Right lobe of liver (tissue), 6 donors: ENCODE measurements at regions not wholly inside any gene's neighbourhood (a gene's known extent, or its start where the extent isn't known, plus 50 kb on each side); places are given as distances from the start of the nearest gene placed in this dataset.

Source experiments
- ATAC-seq, 4 donors: fragments of 200-7000 bp; cut with Tn5 transposase; one replicate each; pipeline ENCODE4 v1.9.1; 2020; ENCODE audit warnings: mild to moderate bottlenecking in 4 of 4, moderate library complexity in 4 of 4
- DNase-seq, 3 donors: peaks; one replicate each; pipeline ENCODE4 v3.0.0-alpha.2; 2020
- H3K27ac ChIP-seq, 3 donors: fragments of 200-600 bp; one replicate each; pipeline ENCODE4 v1.8.0; 2022
- H3K27me3 ChIP-seq, 2 donors: fragments of 200-600 bp; one replicate each; pipeline ENCODE4 v1.8.0; 2022
- H3K36me3 ChIP-seq, 4 donors: fragments of 200-600 bp; sonication (generic) in 1 of 4; one replicate each; pipeline versions ENCODE4 v1.5.1 to v1.8.0; 2017 to 2022; ENCODE audit warnings: control low read depth in 1 of 4
- H3K4me1 ChIP-seq, 4 donors: fragments of 200-600 bp; sonication (generic) in 1 of 4; one replicate each; pipeline versions ENCODE4 v1.5.1 to v1.8.0; 2017 to 2022; ENCODE audit warnings: control low read depth in 1 of 4
- H3K4me3 ChIP-seq, 3 donors: fragments of 200-600 bp; one replicate each; pipeline ENCODE4 v1.8.0; 2022
- H3K9me3 ChIP-seq, 4 donors: fragments of 200-600 bp; sonication (generic) in 1 of 4; one replicate each; pipeline versions ENCODE4 v1.5.1 to v1.8.0; 2017 to 2022; ENCODE audit warnings: control low read depth in 1 of 4
- POLR2A ChIP-seq: fragments of 450-650 bp; IDR thresholded peaks from one replicate; pipeline ENCODE4 v1.6.1; 2017; ENCODE audit warnings: antibody characterized with exemption, mild to moderate bottlenecking
- WGBS: methylation state at CpG from one replicate; pipeline ENCODE4 v1.1.6; 2018; ENCODE audit warnings: low coverage, low lambda C conversion rate; ENCODE audit not compliant: insufficient coverage; ENCODE audit errors: missing lambda C conversion rate; 5-methylcytosine and 5-hydroxymethylcytosine counted together
- intact Hi-C, 2 donors: fragments of 100-400 bp; cut with DNase I; formaldehyde crosslinking; loops; one replicate each; pipeline versions ENCODE4 v1.11.2 to v1.14.1; 2022
- TF ChIP-seq, protein P1 (sequence below), 4 donors: fragments of 200-600 bp in 3 of 4; fragments of 450-650 bp in 1 of 4; IDR thresholded peaks; one replicate each; pipeline versions ENCODE4 v1.5.1 to v1.8.0; 2016 to 2022; ENCODE audit warnings: antibody characterized with exemption in 4 of 4, mild to moderate bottlenecking in 2 of 4
- donor health status: DM: no; HTN: yes; CAD: no.
- donor health status: DM: no; HTN: no; CAD: no.
- donor health status: DM: no; HTN: no; CAD: no.
- donor health status: DM: no; HTN: yes; CAD: no.
- donor health status: DM: no; HTN: yes; CAD: no.

DNA sequence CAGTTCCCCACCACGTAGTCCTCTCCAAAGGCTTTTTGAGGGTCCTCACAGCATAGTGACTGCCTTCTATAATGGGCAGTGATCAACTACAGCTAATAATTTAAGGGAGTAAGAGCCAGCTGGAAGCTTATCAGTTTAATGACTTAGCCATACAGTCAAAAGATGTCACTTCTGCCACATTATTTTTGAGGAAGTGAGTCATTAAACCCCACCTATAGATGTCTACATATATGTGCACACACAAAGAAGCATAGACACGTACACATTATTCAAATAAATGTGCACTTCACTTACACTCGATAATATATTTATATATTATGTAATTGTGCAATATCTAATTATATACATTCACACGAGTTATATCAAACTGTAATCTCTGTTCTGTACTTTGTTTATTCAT, 1704.7 kb downstream of the KCNT2 start:
- no peak for ATAC-seq
- no peaks in the 10 kb centered on the region for H3K9me3 ChIP-seq
- intact Hi-C loops: no loop called here
- no peak overlapping the region for H3K4me3 ChIP-seq
- no peaks in the 10 kb centered on the region for H3K27me3 ChIP-seq
- TF ChIP-seq, protein P1, sequence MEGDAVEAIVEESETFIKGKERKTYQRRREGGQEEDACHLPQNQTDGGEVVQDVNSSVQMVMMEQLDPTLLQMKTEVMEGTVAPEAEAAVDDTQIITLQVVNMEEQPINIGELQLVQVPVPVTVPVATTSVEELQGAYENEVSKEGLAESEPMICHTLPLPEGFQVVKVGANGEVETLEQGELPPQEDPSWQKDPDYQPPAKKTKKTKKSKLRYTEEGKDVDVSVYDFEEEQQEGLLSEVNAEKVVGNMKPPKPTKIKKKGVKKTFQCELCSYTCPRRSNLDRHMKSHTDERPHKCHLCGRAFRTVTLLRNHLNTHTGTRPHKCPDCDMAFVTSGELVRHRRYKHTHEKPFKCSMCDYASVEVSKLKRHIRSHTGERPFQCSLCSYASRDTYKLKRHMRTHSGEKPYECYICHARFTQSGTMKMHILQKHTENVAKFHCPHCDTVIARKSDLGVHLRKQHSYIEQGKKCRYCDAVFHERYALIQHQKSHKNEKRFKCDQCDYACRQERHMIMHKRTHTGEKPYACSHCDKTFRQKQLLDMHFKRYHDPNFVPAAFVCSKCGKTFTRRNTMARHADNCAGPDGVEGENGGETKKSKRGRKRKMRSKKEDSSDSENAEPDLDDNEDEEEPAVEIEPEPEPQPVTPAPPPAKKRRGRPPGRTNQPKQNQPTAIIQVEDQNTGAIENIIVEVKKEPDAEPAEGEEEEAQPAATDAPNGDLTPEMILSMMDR (IDR thresholded peaks at IDR 0.05): no peak
- TF ChIP-seq POLR2A: no peak
- no peak for DNase-seq
- no peaks in the 10 kb centered on the region for H3K36me3 ChIP-seq
- H3K4me1 ChIP-seq: no peaks in the 10 kb centered on the region
- 56% methylated on average over 4 of the region's 4 CpGs for WGBS
- H3K27ac ChIP-seq: no peak overlapping the region

DNA sequence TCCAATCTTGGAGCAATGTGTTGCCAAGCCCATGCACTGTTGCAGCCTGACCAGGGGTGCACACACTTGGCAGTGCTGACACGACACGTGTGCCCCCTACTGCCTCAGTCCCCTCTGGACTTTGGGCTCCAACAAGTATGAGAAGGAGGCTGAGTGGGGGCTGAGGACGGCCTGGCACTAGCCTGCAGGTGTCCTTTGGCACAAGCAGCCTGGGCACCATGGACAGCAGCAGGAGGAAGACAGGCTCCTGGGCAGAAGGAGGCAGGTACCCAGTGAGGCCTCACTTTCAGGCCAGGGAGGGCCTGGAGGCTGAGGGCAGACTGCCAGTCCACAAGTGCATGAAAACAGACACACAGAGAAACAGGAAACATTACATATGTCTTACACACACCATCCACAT, 1702.9 kb upstream of the B3GALT2 start:
- peak in 1 of 4 donors; percentile 21 for ATAC-seq
- Histone ChIP-seq H3K27ac (no peak overlapping the region), H3K9me3 (no peaks in the 10 kb centered on the region), H3K27me3 (no peaks in the 10 kb centered on the region), H3K4me1 (no peaks in the 10 kb centered on the region), H3K36me3 (no peaks in the 10 kb centered on the region), H3K4me3 (no peak overlapping the region)
- TF ChIP-seq, protein P1 (IDR thresholded peaks at IDR 0.05): no peak
- no peak for TF ChIP-seq POLR2A
- WGBS: 60% methylated on average over 1 of the region's 3 CpGs
- no peak for DNase-seq
- intact Hi-C loops: no loop called here

DNA sequence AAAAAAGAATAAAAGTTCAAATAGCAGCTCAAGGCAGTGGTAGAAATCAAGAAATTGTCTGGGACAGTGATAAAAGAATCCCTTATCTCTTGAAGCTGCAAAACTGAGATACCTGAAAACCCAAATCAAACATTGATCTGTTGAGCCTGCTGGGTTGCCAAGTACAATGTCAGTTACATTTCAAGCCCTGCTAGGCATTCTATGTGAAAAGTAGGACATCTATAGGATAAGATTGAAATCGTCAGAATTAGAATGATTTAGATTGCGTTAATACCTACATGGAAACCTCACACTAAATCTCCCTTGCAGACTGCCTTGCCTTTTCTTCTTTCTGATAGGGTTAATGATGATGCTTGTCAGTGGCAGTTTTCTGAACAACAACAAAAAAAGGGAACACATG, 1684.4 kb upstream of the B3GALT2 start:
- no peaks in the 10 kb centered on the region for H3K36me3 ChIP-seq
- no peaks in the 10 kb centered on the region for H3K27me3 ChIP-seq
- no peaks in the 10 kb centered on the region for H3K4me1 ChIP-seq
- intact Hi-C loops: no loop called here
- TF ChIP-seq, protein P1 (IDR thresholded peaks at IDR 0.05): no peak
- TF ChIP-seq POLR2A: no peak
- no peak overlapping the region for H3K4me3 ChIP-seq
- WGBS: 26% methylated on average over 2 of the region's 2 CpGs
- no peak for DNase-seq
- H3K27ac ChIP-seq: no peak overlapping the region
- H3K9me3 ChIP-seq: no peaks in the 10 kb centered on the region
- ATAC-seq: no peak

DNA sequence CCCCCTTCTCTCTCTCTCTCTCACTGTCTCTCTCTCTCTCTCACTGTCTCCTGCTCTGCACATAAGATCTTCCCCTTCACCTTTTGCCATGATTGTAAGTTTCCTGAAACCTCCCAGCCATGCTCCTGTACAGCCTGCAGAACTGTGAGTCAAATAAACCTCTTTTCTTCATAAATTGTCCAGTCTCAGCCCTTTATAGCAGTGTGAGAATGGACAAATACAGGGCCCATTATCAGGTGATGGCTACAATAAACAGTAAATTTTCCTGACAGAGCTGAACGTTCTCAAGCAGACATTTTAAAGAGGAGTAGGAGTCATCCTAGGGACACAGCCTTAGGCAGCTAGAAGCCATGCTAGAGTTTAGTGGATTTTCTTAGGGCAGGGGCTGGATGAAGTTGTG, 1679.7 kb upstream of the B3GALT2 start:
- intact Hi-C loops: no loop called here
- ATAC-seq (no peak), DNase-seq (no peak)
- H3K36me3 ChIP-seq: no peaks in the 10 kb centered on the region
- no peak overlapping the region for H3K27ac ChIP-seq
- H3K4me3 ChIP-seq: no peak overlapping the region
- no peak for TF ChIP-seq POLR2A
- TF ChIP-seq, protein P1 (IDR thresholded peaks at IDR 0.05): no peak
- no peaks in the 10 kb centered on the region for H3K27me3 ChIP-seq
- H3K4me1 ChIP-seq: no peaks in the 10 kb centered on the region
- H3K9me3 ChIP-seq: no peaks in the 10 kb centered on the region
- 21% methylated on average over 1 of the region's 1 CpG for WGBS

DNA sequence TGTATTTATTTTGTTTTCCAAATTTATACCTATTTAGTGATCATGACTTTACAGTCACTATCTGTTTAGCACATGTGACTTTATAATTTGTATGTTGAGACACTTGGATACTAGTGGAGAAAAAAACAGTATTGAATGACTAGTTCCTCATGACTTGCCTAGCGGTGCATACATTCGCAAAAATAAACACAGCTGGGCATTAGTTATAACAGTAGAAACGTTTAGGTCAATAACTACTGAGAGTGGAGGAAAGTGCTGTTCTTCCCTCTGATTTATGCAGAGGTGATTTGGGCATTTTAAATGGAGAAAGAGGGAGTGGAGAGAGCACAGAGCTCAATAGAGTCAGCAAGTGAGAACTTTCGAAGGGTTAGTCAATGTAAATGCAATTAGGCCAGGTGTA, 1679.0 kb upstream of the B3GALT2 start:
- H3K4me3 ChIP-seq: no peak overlapping the region
- ATAC-seq (no peak), DNase-seq (no peak)
- H3K36me3 ChIP-seq: no peaks in the 10 kb centered on the region
- no peaks in the 10 kb centered on the region for H3K27me3 ChIP-seq
- no peak overlapping the region for H3K27ac ChIP-seq
- WGBS: 63% methylated on average over 4 of the region's 4 CpGs
- no peaks in the 10 kb centered on the region for H3K9me3 ChIP-seq
- no peaks in the 10 kb centered on the region for H3K4me1 ChIP-seq
- TF ChIP-seq, protein P1 (IDR thresholded peaks at IDR 0.05): no peak
- no peak for TF ChIP-seq POLR2A
- intact Hi-C loops: no loop called here
